A549 (cell line): ENCODE measurements at regions not wholly inside any gene's neighbourhood (a gene's known extent, or its start where the extent isn't known, plus 50 kb on each side); places are given as distances from the start of the nearest gene placed in this dataset.

Source experiments
- CBX2 ChIP-seq: fragments of 200-600 bp; sonication (generic); IDR thresholded peaks from 2 replicates; pipeline ENCODE4 v1.6.1; 2016; ENCODE audit warnings: low read depth, mild to moderate bottlenecking, borderline replicate concordance
- SREBF2 ChIP-seq: fragments of 450-650 bp; IDR thresholded peaks from 2 replicates; pipeline ENCODE4 v1.6.1; 2014; ENCODE audit warnings: mild to moderate bottlenecking, moderate library complexity

DNA sequence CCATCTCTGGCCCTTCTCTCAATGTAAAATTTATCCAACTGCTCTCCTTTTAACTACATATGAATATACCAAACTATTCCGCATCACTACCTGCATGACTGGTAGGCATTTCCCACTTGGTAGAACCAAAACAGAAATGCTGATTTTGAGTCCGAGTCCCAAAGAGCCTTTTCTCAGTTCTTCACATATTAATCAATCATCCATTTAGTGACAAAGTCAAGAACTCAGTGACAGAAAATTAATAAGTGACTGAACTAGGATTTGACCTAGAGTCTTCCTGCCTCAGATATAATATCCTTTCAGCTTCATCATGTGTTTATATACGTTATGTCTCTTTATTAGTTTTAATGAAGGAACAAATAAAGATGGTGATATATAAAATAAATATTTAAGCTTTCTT lies 700.6 kb upstream of the GOLIM4 start:
- TF ChIP-seq CBX2 (no peak), SREBF2 (no peak)
